PC-9 (cell line): ENCODE measurements at regions not wholly inside any gene's neighbourhood (a gene's known extent, or its start where the extent isn't known, plus 50 kb on each side); places are given as distances from the start of the nearest gene placed in this dataset.

Source experiments
- BruUV-seq: library from RNA; stranded (reverse); fragments of 400-500 nt; replicated peaks from 2 replicates; lab custom pipeline; 2021; lab: Mats Ljungman, UMichigan
- CTCF ChIA-PET: fragments of 300-600 bp; sonication (Branson Sonifier 250); formaldehyde crosslinking; loops from one replicate; lab custom pipeline; 2022; ENCODE audit warnings: antibody characterized with exemption; lab: Charles Lee
- POLR2A ChIA-PET: fragments of 300-600 bp; sonication (Branson Sonifier 250); formaldehyde crosslinking; loops from one replicate; lab custom pipeline; 2022; ENCODE audit warnings: antibody characterized with exemption; ENCODE audit not compliant: unreplicated experiment; lab: Charles Lee
- DNase-seq, 2 experiments: peaks; one replicate each; pipeline versions ENCODE4 v3.0.0 to v3.0.0-alpha.2; 2015 to 2022; ENCODE audit warnings: mixed read lengths in 1 of 2
- H2AFZ ChIP-seq: fragments of 200-600 bp; sonication (generic); 2 replicates; pipeline ENCODE4 v1.8.1; 2017; ENCODE audit warnings: antibody characterized with exemption
- H3F3A ChIP-seq: fragments of 200-600 bp; sonication (generic); 2 replicates; pipeline ENCODE4 v1.8.1; 2017; ENCODE audit warnings: antibody characterized with exemption, mild to moderate bottlenecking, low read depth; ENCODE audit not compliant: insufficient read depth
- H3K27ac ChIP-seq: fragments of 200-600 bp; sonication (generic); 2 replicates; pipeline ENCODE4 v1.6.1; 2016; ENCODE audit warnings: mixed run types
- H3K27me3 ChIP-seq: fragments of 200-600 bp; sonication (generic); 2 replicates; pipeline ENCODE4 v1.6.1; 2016; ENCODE audit warnings: low read depth, mixed run types; ENCODE audit not compliant: insufficient read depth
- H3K36me3 ChIP-seq: fragments of 200-600 bp; sonication (generic); 2 replicates; pipeline ENCODE4 v1.6.1; 2016; ENCODE audit warnings: low read depth, mixed run types
- H3K4me1 ChIP-seq: fragments of 200-600 bp; sonication (generic); replicated peaks from 2 replicates; pipeline ENCODE4 v1.6.1; 2016; ENCODE audit warnings: mixed run types; ENCODE audit not compliant: insufficient read depth
- H3K4me2 ChIP-seq: fragments of 200-600 bp; sonication (generic); 2 replicates; pipeline ENCODE4 v1.6.1; 2017; ENCODE audit warnings: mixed run types
- H3K4me3 ChIP-seq: fragments of 200-600 bp; sonication (generic); 2 replicates; pipeline ENCODE4 v1.6.1; 2016; ENCODE audit warnings: mixed run types
- H3K79me2 ChIP-seq: fragments of 200-600 bp; sonication (generic); 2 replicates; pipeline ENCODE4 v1.6.1; 2017; ENCODE audit warnings: low read depth, mixed run types
- H3K9me2 ChIP-seq: fragments of 200-600 bp; sonication (generic); 2 replicates; pipeline ENCODE4 v1.8.1; 2017; ENCODE audit warnings: mild to moderate bottlenecking; ENCODE audit not compliant: insufficient read depth
- H3K9me3 ChIP-seq: fragments of 200-600 bp; sonication (generic); 2 replicates; pipeline ENCODE4 v1.8.1; 2016; ENCODE audit warnings: low read depth; ENCODE audit not compliant: insufficient read depth
- H4K20me1 ChIP-seq: fragments of 200-600 bp; sonication (generic); 2 replicates; pipeline ENCODE4 v1.8.1; 2017; ENCODE audit not compliant: insufficient read depth
- CTCF ChIP-seq: fragments of 200-600 bp; sonication (generic); conservative IDR thresholded peaks from 2 replicates; pipeline ENCODE4 v1.6.1; 2017; ENCODE audit warnings: mixed run types, antibody characterized with exemption, mild to moderate bottlenecking, moderate library complexity
- EZH2 ChIP-seq: fragments of 200-600 bp; sonication (generic); IDR thresholded peaks from 2 replicates; pipeline ENCODE4 v1.8.0; 2017; ENCODE audit warnings: antibody characterized with exemption, low read depth
- intact Hi-C: fragments of 100-400 bp; cut with micrococcal nuclease; formaldehyde crosslinking; loops from one replicate; pipeline ENCODE4 v1.10.0; 2022; ENCODE audit not compliant: unreplicated experiment

GRCh38 chr3:106640353-106640752, 736.9 kb upstream of the CCDC54 start:
- Histone ChIP-seq H3K36me3 (no peaks in the 10 kb centered on the region), H4K20me1 (no peaks in the 10 kb centered on the region), H3F3A (no peaks in the 10 kb centered on the region), H3K27me3 (no peaks in the 10 kb centered on the region), H3K4me3 (no peak overlapping the region), H3K9me2 (no peaks in the 10 kb centered on the region), H3K27ac (no peak overlapping the region), H3K4me2 (no peak overlapping the region), H3K79me2 (no peaks in the 10 kb centered on the region), H3K4me1 (no peaks in the 10 kb centered on the region), H3K9me3 (no peaks in the 10 kb centered on the region), H2AFZ (no peak overlapping the region)
- TF ChIP-seq EZH2 (no peak), CTCF (no peak)
- no peak for DNase-seq
- ChIA-PET CTCF (no interaction called here), POLR2A (no interaction called here)
- BruUV-seq, result no TSS peak
- intact Hi-C loops, result no loop called here

- no peak for DNase-seq
- Histone ChIP-seq H3K4me3 (no peak overlapping the region), H3K36me3 (no peaks in the 10 kb centered on the region), H3K4me1 (no peaks in the 10 kb centered on the region), H2AFZ (no peak overlapping the region), H4K20me1 (no peaks in the 10 kb centered on the region), H3K79me2 (no peaks in the 10 kb centered on the region), H3K27me3 (no peaks in the 10 kb centered on the region), H3K27ac (no peak overlapping the region), H3F3A (no peaks in the 10 kb centered on the region), H3K9me2 (no peaks in the 10 kb centered on the region; the same call in 1 of the 2 replicates), H3K9me3 (no peaks in the 10 kb centered on the region), H3K4me2 (no peak overlapping the region)
- intact Hi-C loops, result no loop called here
- TF ChIP-seq CTCF, result no peak
- TF ChIP-seq EZH2, result no peak
- no TSS peak for BruUV-seq
- ChIA-PET CTCF (no interaction called here), POLR2A (no interaction called here)
Measured at GRCh38 chr3:106642161-106642560, 735.1 kb upstream of the CCDC54 start.

- no peak overlapping the region for H3K4me3 ChIP-seq
- intact Hi-C loops, result no loop called here
- no peaks in the 10 kb centered on the region for H3K36me3 ChIP-seq
- no peaks in the 10 kb centered on the region for H3F3A ChIP-seq
- no peaks in the 10 kb centered on the region; the same call in 1 of the 2 replicates for H3K9me2 ChIP-seq
- DNase-seq, result no peak
- TF ChIP-seq EZH2, result no peak
- TF ChIP-seq CTCF, result no peak
- H4K20me1 ChIP-seq, result no peaks in the 10 kb centered on the region
- H2AFZ ChIP-seq, result 0 out of 2 replicates have a peak overlapping the region, but pooled peaks have one; percentile 9
- H3K27me3 ChIP-seq, result no peaks in the 10 kb centered on the region
- no peaks in the 10 kb centered on the region for H3K79me2 ChIP-seq
- H3K27ac ChIP-seq, result no peak overlapping the region
- no peak overlapping the region for H3K4me2 ChIP-seq
- H3K9me3 ChIP-seq, result no peaks in the 10 kb centered on the region
- H3K4me1 ChIP-seq, result no peaks in the 10 kb centered on the region
- no TSS peak for BruUV-seq
- POLR2A ChIA-PET, result no interaction called here
- CTCF ChIA-PET, result no interaction called here
Measured at GRCh38 chr3:106643684-106644161, 733.5 kb upstream of the CCDC54 start.
